Trophoblast cell (in vitro differentiated cells and primary cell): ENCODE measurements at regions not wholly inside any gene's neighbourhood (a gene's known extent, or its start where the extent isn't known, plus 50 kb on each side); places are given as distances from the start of the nearest gene placed in this dataset.

ENCODE experiments used
- DNase-seq, 2 donors: peaks; one replicate each; pipeline ENCODE4 v3.0.0-alpha.2; 2016
- H2AFZ ChIP-seq: 2 replicates; pipeline ENCODE4 v1.6.1; 2013; ENCODE audit warnings: low read length, moderate library complexity, mild to moderate bottlenecking; ENCODE audit not compliant: insufficient read depth, poor library complexity
- H2AK5ac ChIP-seq: 2 replicates; pipeline ENCODE4 v1.6.1; 2013; ENCODE audit warnings: mild to moderate bottlenecking, low read length
- H2BK120ac ChIP-seq: 2 replicates; pipeline ENCODE4 v1.6.1; 2013; ENCODE audit warnings: low read length, mild to moderate bottlenecking, moderate library complexity; ENCODE audit not compliant: insufficient read depth, poor library complexity
- H2BK12ac ChIP-seq: 2 replicates; pipeline ENCODE4 v1.6.1; 2013; ENCODE audit warnings: mild to moderate bottlenecking, low read length, moderate library complexity
- H2BK5ac ChIP-seq: 2 replicates; pipeline ENCODE4 v1.6.1; 2013; ENCODE audit warnings: low read length, low read depth, moderate library complexity, mild to moderate bottlenecking; ENCODE audit not compliant: poor library complexity
- H3K14ac ChIP-seq: 2 replicates; pipeline ENCODE4 v1.6.1; 2013; ENCODE audit warnings: mild to moderate bottlenecking, low read length
- H3K18ac ChIP-seq: 2 replicates; pipeline ENCODE4 v1.6.1; 2013; ENCODE audit warnings: mild to moderate bottlenecking, low read length
- H3K23ac ChIP-seq: 2 replicates; pipeline ENCODE4 v1.6.1; 2013; ENCODE audit warnings: low read length
- H3K27ac ChIP-seq: 2 replicates; pipeline ENCODE4 v1.5.1; 2013; ENCODE audit warnings: low read depth, mild to moderate bottlenecking, inconsistent platforms, low read length, moderate library complexity
- H3K27me3 ChIP-seq: 2 replicates; pipeline ENCODE4 v1.6.1; 2013; ENCODE audit warnings: inconsistent platforms, mild to moderate bottlenecking, low read length, moderate library complexity; ENCODE audit not compliant: insufficient read depth
- H3K36me3 ChIP-seq, 2 experiments: 1 replicate in 1 of 2; 2 replicates in 1 of 2; pipeline ENCODE4 v1.6.1; 2013; ENCODE audit warnings: low read length in 2 of 2, mild to moderate bottlenecking in 2 of 2, moderate library complexity in 1 of 2; ENCODE audit not compliant: insufficient read depth in 2 of 2, control insufficient read depth in 1 of 2
- H3K4ac ChIP-seq: 2 replicates; pipeline ENCODE4 v1.6.1; 2013; ENCODE audit warnings: low read depth, mild to moderate bottlenecking, low read length, moderate library complexity
- H3K4me1 ChIP-seq, 2 experiments: 1 replicate in 1 of 2; 2 replicates in 1 of 2; pipeline ENCODE4 v1.6.1; 2013; ENCODE audit warnings: low read length in 2 of 2, mild to moderate bottlenecking in 2 of 2, moderate library complexity in 1 of 2; ENCODE audit not compliant: insufficient read depth in 2 of 2, control insufficient read depth in 1 of 2
- H3K4me2 ChIP-seq: 2 replicates; pipeline ENCODE4 v1.6.1; 2013; ENCODE audit warnings: inconsistent platforms, mild to moderate bottlenecking, low read length, moderate library complexity
- H3K4me3 ChIP-seq: 2 replicates; pipeline ENCODE4 v1.5.1; 2013; ENCODE audit warnings: mild to moderate bottlenecking, low read depth, low read length, inconsistent platforms
- H3K79me1 ChIP-seq: one replicate; pipeline ENCODE4 v1.6.1; 2013; ENCODE audit warnings: low read length
- H3K79me2 ChIP-seq: 2 replicates; pipeline ENCODE4 v1.6.1; 2013; ENCODE audit warnings: low read length, mild to moderate bottlenecking; ENCODE audit not compliant: control insufficient read depth, insufficient read depth, poor library complexity
- H3K9ac ChIP-seq: 2 replicates; pipeline ENCODE4 v1.6.1; 2013; ENCODE audit warnings: mild to moderate bottlenecking, low read length
- H3K9me3 ChIP-seq: 2 replicates; pipeline ENCODE4 v1.6.1; 2013; ENCODE audit warnings: low read depth, mild to moderate bottlenecking, control low read depth, inconsistent platforms, low read length; ENCODE audit not compliant: insufficient read depth
- H4K12ac ChIP-seq: 2 replicates; pipeline ENCODE4 v1.6.1; 2013; ENCODE audit warnings: low read depth, mild to moderate bottlenecking, low read length, moderate library complexity
- H4K8ac ChIP-seq: 2 replicates; pipeline ENCODE4 v1.6.1; 2013; ENCODE audit warnings: low read depth, mild to moderate bottlenecking, low read length, moderate library complexity
- H4K91ac ChIP-seq: one replicate; pipeline ENCODE4 v1.6.1; 2013; ENCODE audit warnings: low read depth, mild to moderate bottlenecking, low read length, moderate library complexity
- WGBS: extraction: QIAGEN DNeasy Blood & Tissue Kit; methylation state at CpG from one replicate; pipeline ENCODE4 v1.1.7; 2013; ENCODE audit warnings: missing lambda C conversion rate; ENCODE audit not compliant: insufficient read length, insufficient coverage; ENCODE audit errors: extremely low coverage; 5-methylcytosine and 5-hydroxymethylcytosine counted together

DNA sequence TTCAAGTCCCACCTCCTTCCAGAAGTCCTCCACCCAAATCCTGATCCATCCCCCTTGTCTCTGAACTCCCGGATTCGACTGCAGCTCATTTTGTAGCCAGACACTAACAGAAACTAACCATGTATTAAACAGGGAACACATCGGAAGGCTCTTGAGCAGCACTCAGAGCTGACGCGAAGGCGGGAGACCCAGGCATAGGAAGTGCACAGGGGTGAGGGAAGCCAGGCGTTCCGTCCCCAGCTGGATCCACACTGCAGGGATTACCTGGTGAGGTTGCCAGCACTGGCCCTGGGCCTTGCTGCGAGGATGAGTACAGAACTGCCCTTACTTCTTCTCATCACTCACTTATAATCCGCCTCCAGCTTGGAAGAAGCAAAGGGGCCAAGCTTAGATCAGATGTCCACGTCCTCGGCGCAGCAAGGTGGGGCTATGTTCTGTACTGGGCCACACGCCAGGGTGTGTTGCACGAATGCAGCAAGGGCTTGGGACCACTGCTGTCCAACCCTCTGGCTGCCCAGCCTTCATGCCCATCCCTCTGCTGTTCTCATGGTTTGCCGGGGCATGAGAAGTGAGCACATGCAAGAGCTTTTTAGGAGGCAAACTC lies 124.2 kb upstream of the SMAD3 start:
- no peak for DNase-seq
- H2AFZ ChIP-seq: no peak overlapping the region
- WGBS: no CpG with 5 or more reads among the region's 16 CpGs
- peaks cover 3% of the 10 kb centered on the region for H3K9me3 ChIP-seq
- H3K4me2 ChIP-seq: no peak overlapping the region
- no peak overlapping the region for H3K9ac ChIP-seq
- H3K4ac ChIP-seq: no peak overlapping the region
- no peaks in the 10 kb centered on the region for H3K27me3 ChIP-seq
- no peak overlapping the region for H3K23ac ChIP-seq
- no peaks in the 10 kb centered on the region for H3K79me2 ChIP-seq
- no peaks in the 10 kb centered on the region for H3K4me1 ChIP-seq
- no peak overlapping the region for H4K12ac ChIP-seq
- no peak overlapping the region for H3K14ac ChIP-seq
- H3K27ac ChIP-seq: no peak overlapping the region
- H2BK5ac ChIP-seq: no peak overlapping the region
- H4K8ac ChIP-seq: no peak overlapping the region
- no peak overlapping the region for H2AK5ac ChIP-seq
- no peak overlapping the region for H3K18ac ChIP-seq
- H4K91ac ChIP-seq: no peak overlapping the region
- H3K36me3 ChIP-seq: no peaks in the 10 kb centered on the region
- H2BK120ac ChIP-seq: no peak overlapping the region
- H3K79me1 ChIP-seq: no peaks in the 10 kb centered on the region
- H2BK12ac ChIP-seq: no peak overlapping the region
- H3K4me3 ChIP-seq: no peak overlapping the region

DNA sequence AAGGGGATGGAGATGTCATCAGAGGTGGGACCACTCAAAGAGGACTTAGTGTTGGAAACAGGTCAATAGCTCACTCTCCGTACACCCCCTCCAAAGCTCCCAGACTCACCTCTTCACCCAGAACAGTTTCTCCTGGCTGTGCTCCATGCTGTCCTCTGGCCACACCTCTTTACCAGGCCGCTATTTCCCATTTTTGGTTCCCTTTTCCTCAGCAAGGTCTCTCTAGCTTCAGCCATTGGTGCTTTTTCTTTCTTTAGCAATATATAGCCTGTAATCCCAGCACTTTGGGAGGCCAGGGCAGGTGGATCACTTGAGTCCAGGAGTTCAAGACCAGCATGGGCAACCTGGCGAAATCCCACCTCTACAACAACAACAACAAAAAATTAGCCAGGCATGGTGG lies 123.6 kb upstream of the SMAD3 start:
- H2BK12ac ChIP-seq: no peak overlapping the region
- no peak overlapping the region for H2AFZ ChIP-seq
- no peak overlapping the region for H3K14ac ChIP-seq
- H3K4me2 ChIP-seq: no peak overlapping the region
- H3K18ac ChIP-seq: no peak overlapping the region
- no peak overlapping the region for H4K91ac ChIP-seq
- no peak overlapping the region for H2BK5ac ChIP-seq
- no peak for DNase-seq
- no peak overlapping the region for H4K8ac ChIP-seq
- no peak overlapping the region for H3K27ac ChIP-seq
- WGBS: no CpG with 5 or more reads among the region's 3 CpGs
- no peak overlapping the region for H2BK120ac ChIP-seq
- H4K12ac ChIP-seq: no peak overlapping the region
- H3K79me2 ChIP-seq: no peaks in the 10 kb centered on the region
- H3K4me3 ChIP-seq: no peak overlapping the region
- H3K79me1 ChIP-seq: no peaks in the 10 kb centered on the region
- H3K4me1 ChIP-seq: no peaks in the 10 kb centered on the region
- no peak overlapping the region for H2AK5ac ChIP-seq
- no peaks in the 10 kb centered on the region for H3K27me3 ChIP-seq
- no peak overlapping the region for H3K23ac ChIP-seq
- H3K4ac ChIP-seq: no peak overlapping the region
- H3K36me3 ChIP-seq: no peaks in the 10 kb centered on the region
- H3K9me3 ChIP-seq: peaks cover 3% of the 10 kb centered on the region
- H3K9ac ChIP-seq: no peak overlapping the region

DNA sequence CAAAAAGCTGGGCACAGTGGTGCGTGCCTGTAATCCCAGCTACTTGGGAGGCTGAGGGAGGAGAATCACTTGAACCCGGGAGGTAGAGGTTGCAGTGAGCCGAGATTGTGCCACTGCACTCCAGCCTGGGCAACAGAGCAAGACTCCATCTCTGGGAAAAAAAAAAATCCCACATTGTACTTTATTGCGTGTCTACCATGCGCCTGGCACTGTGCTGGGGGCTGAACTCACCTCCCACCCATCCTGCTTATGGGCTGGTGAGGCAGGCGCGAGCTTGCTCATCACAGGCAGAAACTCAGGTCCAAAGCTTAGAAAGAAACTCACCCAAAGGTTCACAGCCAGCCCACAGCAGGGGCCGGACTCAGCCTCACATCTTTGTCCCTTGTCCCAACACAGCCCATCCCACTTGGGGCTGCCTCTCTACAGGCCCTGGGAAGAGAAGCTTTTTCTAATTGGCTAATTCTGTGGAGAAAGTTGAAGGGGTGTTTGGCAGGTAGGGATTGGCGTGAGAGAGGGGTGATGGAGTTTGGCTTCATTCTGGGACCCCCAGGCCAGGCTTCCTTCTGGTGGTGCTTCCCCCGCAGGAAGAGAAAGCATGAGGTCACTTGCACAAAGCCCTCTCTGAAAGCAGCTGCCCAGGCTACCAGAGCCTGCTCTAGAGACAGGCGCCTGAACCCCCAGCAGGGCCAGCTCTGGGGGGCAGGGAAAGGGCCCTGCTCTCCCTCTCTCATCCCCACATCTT lies 122.6 kb upstream of the SMAD3 start:
- Histone ChIP-seq H3K27me3 (no peaks in the 10 kb centered on the region), H3K14ac (no peak overlapping the region), H3K4ac (no peak overlapping the region), H3K4me2 (no peak overlapping the region), H2BK5ac (no peak overlapping the region), H3K9me3 (no peaks in the 10 kb centered on the region), H4K8ac (no peak overlapping the region), H3K79me2 (no peaks in the 10 kb centered on the region), H4K12ac (no peak overlapping the region), H3K18ac (no peak overlapping the region), H3K36me3 (no peaks in the 10 kb centered on the region), H2AK5ac (no peak overlapping the region), H3K27ac (no peak overlapping the region), H3K9ac (no peak overlapping the region), H2BK120ac (no peak overlapping the region), H2AFZ (no peak overlapping the region), H3K4me1 (no peaks in the 10 kb centered on the region), H4K91ac (no peak overlapping the region), H3K23ac (no peak overlapping the region), H2BK12ac (no peak overlapping the region), H3K79me1 (no peaks in the 10 kb centered on the region), H3K4me3 (no peak overlapping the region)
- no peak for DNase-seq
- WGBS: 100% methylated on average over 1 of the region's 11 CpGs

DNA sequence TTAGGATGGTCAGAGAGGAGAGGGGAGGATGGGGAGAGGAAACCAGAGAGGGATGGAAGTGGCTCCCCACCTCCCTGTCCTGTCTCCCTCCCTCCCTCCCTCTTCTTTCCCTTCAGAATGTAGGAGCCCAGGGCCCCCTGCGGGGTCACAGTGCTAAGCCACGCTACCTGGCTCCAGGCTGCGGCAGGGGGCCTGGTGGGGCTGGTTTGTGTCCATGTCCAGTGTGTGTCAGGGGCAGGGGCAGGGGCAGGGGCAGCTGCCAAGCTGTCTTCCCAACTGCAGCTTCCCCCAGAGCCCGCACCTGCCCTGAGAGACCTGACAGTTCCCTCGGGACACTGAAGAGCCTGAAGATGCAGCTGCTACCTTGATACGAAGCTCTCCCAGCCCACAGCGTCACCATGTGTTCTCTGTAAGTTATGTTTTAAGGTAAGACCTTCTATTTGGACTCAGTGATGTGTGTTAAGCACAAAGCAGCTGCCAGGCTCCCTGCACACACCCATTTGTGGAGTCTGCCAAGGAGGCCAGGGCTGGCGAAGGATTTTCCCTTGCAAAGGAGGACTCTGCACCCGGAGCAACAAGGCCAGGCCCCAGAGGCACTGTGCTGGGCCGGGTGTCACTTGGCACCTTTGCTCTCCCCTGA lies 121.8 kb upstream of the SMAD3 start:
- no peak overlapping the region for H3K27ac ChIP-seq
- H3K79me1 ChIP-seq: no peaks in the 10 kb centered on the region
- no peak overlapping the region for H3K4me3 ChIP-seq
- no peaks in the 10 kb centered on the region for H3K4me1 ChIP-seq
- H3K79me2 ChIP-seq: no peaks in the 10 kb centered on the region
- H2BK120ac ChIP-seq: no peak overlapping the region
- no peak overlapping the region for H2AFZ ChIP-seq
- H2BK5ac ChIP-seq: no peak overlapping the region
- no peak overlapping the region for H3K23ac ChIP-seq
- H4K12ac ChIP-seq: no peak overlapping the region
- no peak overlapping the region for H2AK5ac ChIP-seq
- no peak overlapping the region for H2BK12ac ChIP-seq
- no peak overlapping the region for H4K91ac ChIP-seq
- H3K27me3 ChIP-seq: no peaks in the 10 kb centered on the region
- WGBS: no CpG with 5 or more reads among the region's 10 CpGs
- H3K14ac ChIP-seq: no peak overlapping the region
- no peaks in the 10 kb centered on the region for H3K9me3 ChIP-seq
- peak; percentile 53 to 67 for DNase-seq
- no peaks in the 10 kb centered on the region for H3K36me3 ChIP-seq
- no peak overlapping the region for H3K18ac ChIP-seq
- no peak overlapping the region for H3K4ac ChIP-seq
- no peak overlapping the region for H3K4me2 ChIP-seq
- H4K8ac ChIP-seq: no peak overlapping the region
- H3K9ac ChIP-seq: no peak overlapping the region
